ENCODE measurements at regions not wholly inside any gene's neighbourhood (a gene's known extent, or its start where the extent isn't known, plus 50 kb on each side); places are given as distances from the start of the nearest gene placed in this dataset.

- TF ChIP-seq, protein P1, sequence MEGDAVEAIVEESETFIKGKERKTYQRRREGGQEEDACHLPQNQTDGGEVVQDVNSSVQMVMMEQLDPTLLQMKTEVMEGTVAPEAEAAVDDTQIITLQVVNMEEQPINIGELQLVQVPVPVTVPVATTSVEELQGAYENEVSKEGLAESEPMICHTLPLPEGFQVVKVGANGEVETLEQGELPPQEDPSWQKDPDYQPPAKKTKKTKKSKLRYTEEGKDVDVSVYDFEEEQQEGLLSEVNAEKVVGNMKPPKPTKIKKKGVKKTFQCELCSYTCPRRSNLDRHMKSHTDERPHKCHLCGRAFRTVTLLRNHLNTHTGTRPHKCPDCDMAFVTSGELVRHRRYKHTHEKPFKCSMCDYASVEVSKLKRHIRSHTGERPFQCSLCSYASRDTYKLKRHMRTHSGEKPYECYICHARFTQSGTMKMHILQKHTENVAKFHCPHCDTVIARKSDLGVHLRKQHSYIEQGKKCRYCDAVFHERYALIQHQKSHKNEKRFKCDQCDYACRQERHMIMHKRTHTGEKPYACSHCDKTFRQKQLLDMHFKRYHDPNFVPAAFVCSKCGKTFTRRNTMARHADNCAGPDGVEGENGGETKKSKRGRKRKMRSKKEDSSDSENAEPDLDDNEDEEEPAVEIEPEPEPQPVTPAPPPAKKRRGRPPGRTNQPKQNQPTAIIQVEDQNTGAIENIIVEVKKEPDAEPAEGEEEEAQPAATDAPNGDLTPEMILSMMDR (IDR thresholded peaks at IDR 0.05): no peak
- Histone ChIP-seq H3K27ac (no peak overlapping the region), H3K36me3 (no peaks in the 10 kb centered on the region), H3K4me3 (no peak overlapping the region), H3K27me3 (no peaks in the 10 kb centered on the region), H3K4me1 (no peaks in the 10 kb centered on the region), H3K9me3 (no peaks in the 10 kb centered on the region)
- intact Hi-C loops (cut with DNase I; ENCODE audit: low total_unique reads): no loop called here
- no peak for DNase-seq
Observed at GRCh38 chr11:16494918-16495691, 138.8 kb upstream of the SOX6 start.

DNA sequence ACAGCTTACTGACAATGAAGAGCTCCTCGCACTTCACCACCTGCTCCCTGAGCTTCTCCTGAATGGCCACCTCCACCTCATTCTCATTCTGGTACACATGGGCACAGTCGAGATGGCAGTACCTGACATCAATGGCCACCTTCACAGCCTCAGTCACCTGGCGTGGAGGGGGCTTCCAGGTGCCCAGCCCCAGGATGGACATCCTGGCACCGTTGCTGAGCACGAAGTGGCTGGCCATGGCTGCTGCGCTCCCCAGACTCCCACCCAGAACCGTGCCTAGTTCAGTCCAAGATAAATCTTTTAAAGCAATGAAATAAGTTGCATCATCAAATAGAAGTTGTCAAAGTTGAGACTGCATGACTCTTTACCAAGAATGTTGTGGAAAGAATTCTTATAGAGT is 128.1 kb upstream of the SOX6 start:
- TF ChIP-seq, protein P1 (IDR thresholded peaks at IDR 0.05): no peak
- intact Hi-C loops (cut with DNase I; ENCODE audit: low total_unique reads): no loop called here
- DNase-seq: no peak

GRCh38 chr11:16474659-16475058 is 118.3 kb upstream of the SOX6 start:
- Histone ChIP-seq H3K27ac (no peak overlapping the region), H3K27me3 (no peaks in the 10 kb centered on the region), H3K36me3 (no peaks in the 10 kb centered on the region), H3K9me3 (no peaks in the 10 kb centered on the region), H3K4me3 (no peak overlapping the region), H3K4me1 (peaks cover 0 to 28% (median 4%) of the 10 kb centered on the region in 4 donors)
- intact Hi-C loops (cut with DNase I; ENCODE audit: low total_unique reads): no loop called here
- no peak for DNase-seq
- TF ChIP-seq, protein P1 (IDR thresholded peaks at IDR 0.05): no peak

More for the DNA sequence above, 128.1 kb upstream of the SOX6 start:
- peaks cover 0 to 8% (median 0%) of the 10 kb centered on the region in 4 donors for H3K4me1 ChIP-seq
- no peak overlapping the region for H3K4me3 ChIP-seq
- no peaks in the 10 kb centered on the region for H3K27me3 ChIP-seq
- H3K36me3 ChIP-seq: no peaks in the 10 kb centered on the region
- no peaks in the 10 kb centered on the region for H3K9me3 ChIP-seq
- no peak overlapping the region for H3K27ac ChIP-seq

DNA sequence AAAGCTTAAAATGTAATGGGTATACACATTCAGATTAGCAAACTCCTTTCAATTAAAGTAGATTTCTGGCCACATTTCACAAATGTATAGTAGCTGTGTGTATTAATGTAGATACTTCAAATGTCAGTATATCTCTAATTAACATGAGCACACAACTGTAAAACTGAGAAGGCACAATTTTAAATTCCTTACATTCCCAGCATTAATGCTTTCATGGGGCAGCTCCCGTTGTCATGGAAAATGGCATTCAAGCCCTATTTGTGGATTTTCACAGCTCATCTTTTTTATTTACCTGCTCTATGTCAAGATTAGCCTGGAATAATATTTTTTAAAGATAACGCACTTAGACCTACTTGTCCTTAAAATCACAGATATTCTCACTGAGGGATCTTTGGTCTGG is 113.6 kb upstream of the SOX6 start:
- TF ChIP-seq, protein P1 (IDR thresholded peaks at IDR 0.05): no peak
- H3K36me3 ChIP-seq: no peaks in the 10 kb centered on the region
- no peak for DNase-seq
- no peak overlapping the region for H3K4me3 ChIP-seq
- peaks cover 0 to 29% (median 5%) of the 10 kb centered on the region in 4 donors for H3K4me1 ChIP-seq
- H3K9me3 ChIP-seq: no peaks in the 10 kb centered on the region
- no peaks in the 10 kb centered on the region for H3K27me3 ChIP-seq
- intact Hi-C loops (cut with DNase I; ENCODE audit: low total_unique reads): no loop called here
- no peak overlapping the region for H3K27ac ChIP-seq

- no peaks in the 10 kb centered on the region for H3K36me3 ChIP-seq
- H3K4me1 ChIP-seq: peaks cover 0 to 29% (median 5%) of the 10 kb centered on the region in 4 donors
- H3K27ac ChIP-seq: no peak overlapping the region
- DNase-seq: no peak
- H3K4me3 ChIP-seq: no peak overlapping the region
- TF ChIP-seq, protein P1 (IDR thresholded peaks at IDR 0.05): no peak
- intact Hi-C loops (cut with DNase I; ENCODE audit: low total_unique reads): no loop called here
- H3K27me3 ChIP-seq: no peaks in the 10 kb centered on the region
- no peaks in the 10 kb centered on the region for H3K9me3 ChIP-seq
Observed at GRCh38 chr11:16468735-16469453, 112.5 kb upstream of the SOX6 start.
